ENCODE measurements at regions not wholly inside any gene's neighbourhood (a gene's known extent, or its start where the extent isn't known, plus 50 kb on each side); places are given as distances from the start of the nearest gene placed in this dataset.

- TF ChIP-seq, protein P1, sequence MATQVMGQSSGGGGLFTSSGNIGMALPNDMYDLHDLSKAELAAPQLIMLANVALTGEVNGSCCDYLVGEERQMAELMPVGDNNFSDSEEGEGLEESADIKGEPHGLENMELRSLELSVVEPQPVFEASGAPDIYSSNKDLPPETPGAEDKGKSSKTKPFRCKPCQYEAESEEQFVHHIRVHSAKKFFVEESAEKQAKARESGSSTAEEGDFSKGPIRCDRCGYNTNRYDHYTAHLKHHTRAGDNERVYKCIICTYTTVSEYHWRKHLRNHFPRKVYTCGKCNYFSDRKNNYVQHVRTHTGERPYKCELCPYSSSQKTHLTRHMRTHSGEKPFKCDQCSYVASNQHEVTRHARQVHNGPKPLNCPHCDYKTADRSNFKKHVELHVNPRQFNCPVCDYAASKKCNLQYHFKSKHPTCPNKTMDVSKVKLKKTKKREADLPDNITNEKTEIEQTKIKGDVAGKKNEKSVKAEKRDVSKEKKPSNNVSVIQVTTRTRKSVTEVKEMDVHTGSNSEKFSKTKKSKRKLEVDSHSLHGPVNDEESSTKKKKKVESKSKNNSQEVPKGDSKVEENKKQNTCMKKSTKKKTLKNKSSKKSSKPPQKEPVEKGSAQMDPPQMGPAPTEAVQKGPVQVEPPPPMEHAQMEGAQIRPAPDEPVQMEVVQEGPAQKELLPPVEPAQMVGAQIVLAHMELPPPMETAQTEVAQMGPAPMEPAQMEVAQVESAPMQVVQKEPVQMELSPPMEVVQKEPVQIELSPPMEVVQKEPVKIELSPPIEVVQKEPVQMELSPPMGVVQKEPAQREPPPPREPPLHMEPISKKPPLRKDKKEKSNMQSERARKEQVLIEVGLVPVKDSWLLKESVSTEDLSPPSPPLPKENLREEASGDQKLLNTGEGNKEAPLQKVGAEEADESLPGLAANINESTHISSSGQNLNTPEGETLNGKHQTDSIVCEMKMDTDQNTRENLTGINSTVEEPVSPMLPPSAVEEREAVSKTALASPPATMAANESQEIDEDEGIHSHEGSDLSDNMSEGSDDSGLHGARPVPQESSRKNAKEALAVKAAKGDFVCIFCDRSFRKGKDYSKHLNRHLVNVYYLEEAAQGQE (IDR thresholded peaks at IDR 0.05; ENCODE audit: low read depth, low read length) = no peak
- TF ChIP-seq RCOR1 (IDR thresholded peaks at IDR 0.05; ENCODE audit: low read length) (no peak), CTCF (IDR thresholded peaks at IDR 0.05) (no peak), POLR2AphosphoS5 (IDR thresholded peaks at IDR 0.05; ENCODE audit: low read depth, low read length) (no peak)
These were observed 199.1 kb upstream of the CXorf66 start for GRCh38 chrX:140164391-140164790.

Data from SK-N-SH (cell line).